ENCODE measurements at regions not wholly inside any gene's neighbourhood (a gene's known extent, or its start where the extent isn't known, plus 50 kb on each side); places are given as distances from the start of the nearest gene placed in this dataset.
"Not testable (repeated sequence)": the region's sequence is repeated elsewhere in the genome, so short reads cannot be mapped to it uniquely, and the experiment has no call there.

- DNase-seq = no peak
Measured at GRCh38 chr10:84860855-84861254, 532.5 kb downstream of the CCSER2 start.

GRCh38 chr10:84862551-84862950 lies 534.2 kb downstream of the CCSER2 start:
- no peak for DNase-seq

- DNase-seq = no peak
Measured at GRCh38 chr10:84863675-84864074, 535.3 kb downstream of the CCSER2 start.

- no peak for DNase-seq
Measured at GRCh38 chr10:84876116-84876999, 548.0 kb downstream of the CCSER2 start.

GRCh38 chr10:84879991-84880390 lies 551.6 kb downstream of the CCSER2 start:
- DNase-seq = no peak

- not testable (repeated sequence) for DNase-seq
Measured at GRCh38 chr10:84881696-84882095, 553.3 kb downstream of the CCSER2 start.

- no peak for DNase-seq
Measured at GRCh38 chr10:84890706-84891105, 562.3 kb downstream of the CCSER2 start.

- DNase-seq = no peak
Measured at GRCh38 chr10:84891631-84892030, 563.2 kb downstream of the CCSER2 start.

GRCh38 chr10:84895541-84895940 lies 567.2 kb downstream of the CCSER2 start:
- no peak for DNase-seq

GRCh38 chr10:84896909-84897308 lies 568.5 kb downstream of the CCSER2 start:
- no peak for DNase-seq

GRCh38 chr10:84899268-84899667 lies 570.9 kb downstream of the CCSER2 start:
- no peak for DNase-seq

GRCh38 chr10:84900141-84900540 lies 571.8 kb downstream of the CCSER2 start:
- no peak for DNase-seq

- no peak for DNase-seq
Measured at GRCh38 chr10:84901885-84902284, 573.5 kb downstream of the CCSER2 start.

GRCh38 chr10:84902553-84902952 lies 574.2 kb downstream of the CCSER2 start:
- DNase-seq = no peak

GRCh38 chr10:84903320-84903719 lies 574.9 kb downstream of the CCSER2 start:
- DNase-seq = no peak

- no peak for DNase-seq
Measured at GRCh38 chr10:84907461-84908009, 579.1 kb downstream of the CCSER2 start.

- DNase-seq = no peak
Measured at GRCh38 chr10:84908491-84908890, 580.1 kb downstream of the CCSER2 start.

- no peak for DNase-seq
Measured at GRCh38 chr10:84921701-84922100, 593.3 kb downstream of the CCSER2 start.

GRCh38 chr10:84924131-84924530 lies 595.7 kb downstream of the CCSER2 start:
- no peak for DNase-seq

GRCh38 chr10:84925495-84925894 lies 597.1 kb downstream of the CCSER2 start:
- DNase-seq = no peak

GRCh38 chr10:84933402-84933801 lies 605.0 kb downstream of the CCSER2 start:
- no peak for DNase-seq

- DNase-seq = no peak
Measured at GRCh38 chr10:84935772-84936171, 607.4 kb downstream of the CCSER2 start.

GRCh38 chr10:84938117-84938905 lies 609.9 kb downstream of the CCSER2 start:
- DNase-seq = no peak
